ENCODE measurements at regions not wholly inside any gene's neighbourhood (a gene's known extent, or its start where the extent isn't known, plus 50 kb on each side); places are given as distances from the start of the nearest gene placed in this dataset.

DNA sequence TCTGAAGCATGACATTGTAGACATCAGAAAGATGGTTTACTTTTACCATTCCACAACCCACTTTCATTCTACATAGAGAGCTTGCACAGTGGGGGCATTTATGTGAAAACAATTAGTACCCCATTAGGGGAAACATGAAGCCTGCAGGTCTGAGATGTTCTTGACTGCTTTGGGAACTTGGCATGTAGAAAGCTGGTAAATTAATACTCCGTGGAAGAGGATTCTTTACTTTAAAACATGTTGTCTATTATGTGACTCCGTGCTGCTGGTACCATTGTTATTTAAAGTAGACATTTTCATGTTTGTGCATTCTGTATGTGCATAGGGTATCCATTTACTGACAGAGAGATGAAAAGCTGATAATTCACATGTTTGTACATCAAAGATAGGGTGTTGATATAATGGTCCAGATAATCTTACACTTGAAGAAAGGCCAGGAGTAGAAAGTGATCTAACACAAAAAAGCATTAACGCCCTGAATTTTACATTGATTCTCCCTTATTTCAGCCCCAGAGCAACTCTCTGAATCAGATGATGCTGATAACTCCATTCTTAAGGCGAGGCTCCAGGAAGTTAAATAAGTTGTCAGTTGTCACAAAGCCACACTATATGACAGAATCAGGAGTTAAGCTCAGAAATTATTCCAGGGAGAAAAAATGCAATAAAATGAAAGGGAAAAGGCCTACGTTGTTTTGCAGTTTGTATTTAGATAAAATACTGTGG, 50.1 kb upstream of the CD180 start:
- WGBS, 2 donors, result 51 to 53% methylated on average over 5 of the region's 5 CpGs
- no peaks in the 10 kb centered on the region for H3K27me3 ChIP-seq
- H3K4me3 ChIP-seq, result no peak overlapping the region
- H3K36me3 ChIP-seq, result no peaks in the 10 kb centered on the region
- no peak for DNase-seq
- intact Hi-C loops (cut with DNase I), result loop anchor here (2.0 to 10.0 kb wide), 14 partner anchors 148 to 1716 kb away; no protein-coding TSS in a partner anchor
- H3K27ac ChIP-seq, result peak overlapping the region in 2 of 10 donors; percentile 3
- peaks cover 0 to 43% (median 25%) of the 10 kb centered on the region in 9 donors for H3K4me1 ChIP-seq
- TF ChIP-seq, protein P1, sequence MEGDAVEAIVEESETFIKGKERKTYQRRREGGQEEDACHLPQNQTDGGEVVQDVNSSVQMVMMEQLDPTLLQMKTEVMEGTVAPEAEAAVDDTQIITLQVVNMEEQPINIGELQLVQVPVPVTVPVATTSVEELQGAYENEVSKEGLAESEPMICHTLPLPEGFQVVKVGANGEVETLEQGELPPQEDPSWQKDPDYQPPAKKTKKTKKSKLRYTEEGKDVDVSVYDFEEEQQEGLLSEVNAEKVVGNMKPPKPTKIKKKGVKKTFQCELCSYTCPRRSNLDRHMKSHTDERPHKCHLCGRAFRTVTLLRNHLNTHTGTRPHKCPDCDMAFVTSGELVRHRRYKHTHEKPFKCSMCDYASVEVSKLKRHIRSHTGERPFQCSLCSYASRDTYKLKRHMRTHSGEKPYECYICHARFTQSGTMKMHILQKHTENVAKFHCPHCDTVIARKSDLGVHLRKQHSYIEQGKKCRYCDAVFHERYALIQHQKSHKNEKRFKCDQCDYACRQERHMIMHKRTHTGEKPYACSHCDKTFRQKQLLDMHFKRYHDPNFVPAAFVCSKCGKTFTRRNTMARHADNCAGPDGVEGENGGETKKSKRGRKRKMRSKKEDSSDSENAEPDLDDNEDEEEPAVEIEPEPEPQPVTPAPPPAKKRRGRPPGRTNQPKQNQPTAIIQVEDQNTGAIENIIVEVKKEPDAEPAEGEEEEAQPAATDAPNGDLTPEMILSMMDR (IDR thresholded peaks at IDR 0.05), result no peak
- no peaks in the 10 kb centered on the region for H3K9me3 ChIP-seq
- no peak for ATAC-seq

All from heart right ventricle (tissue), 16 donors.